Astrocyte (in vitro differentiated cells and primary cell): ENCODE measurements at regions not wholly inside any gene's neighbourhood (a gene's known extent, or its start where the extent isn't known, plus 50 kb on each side); places are given as distances from the start of the nearest gene placed in this dataset.
"Not testable (repeated sequence)": the region's sequence is repeated elsewhere in the genome, so short reads cannot be mapped to it uniquely, and the experiment has no call there.

ENCODE experiments used
- DNase-seq: peaks from one replicate; pipeline ENCODE4 v3.0.0-alpha.2; 2010; ENCODE audit warnings: low read depth
- FAIRE-seq: peaks from 2 replicates; lab custom pipeline; 2011; peaks lifted over from hg19 to GRCh38; lab: Jason Lieb, UNC
- H2AFZ ChIP-seq: 2 replicates; pipeline ENCODE4 v1.6.0; 2012; ENCODE audit warnings: low read depth, low read length, inconsistent platforms
- H3K27ac ChIP-seq: 2 replicates; pipeline ENCODE4 v1.5.1; 2011; ENCODE audit warnings: low read depth, low read length, inconsistent platforms
- H3K27me3 ChIP-seq: 2 replicates; pipeline ENCODE4 v1.6.0; 2011; ENCODE audit warnings: low read length, inconsistent platforms; ENCODE audit not compliant: insufficient read depth
- H3K36me3 ChIP-seq: 2 replicates; pipeline ENCODE4 v1.5.1; 2011; ENCODE audit warnings: low read length, inconsistent platforms; ENCODE audit not compliant: insufficient read depth
- H3K4me1 ChIP-seq: 2 replicates; pipeline ENCODE4 v1.5.1; 2011; ENCODE audit warnings: low read length, inconsistent platforms; ENCODE audit not compliant: insufficient read depth
- H3K4me2 ChIP-seq: 2 replicates; pipeline ENCODE4 v1.6.0; 2012; ENCODE audit warnings: low read length, inconsistent platforms
- H3K4me3 ChIP-seq: 2 replicates; pipeline ENCODE4 v1.5.1; 2011; ENCODE audit warnings: low read depth, mild to moderate bottlenecking, low read length, inconsistent platforms; ENCODE audit not compliant: insufficient read depth
- H3K79me2 ChIP-seq: 2 replicates; pipeline ENCODE4 v1.6.0; 2012; ENCODE audit warnings: mild to moderate bottlenecking, low read length, inconsistent platforms; ENCODE audit not compliant: insufficient read depth
- H3K9ac ChIP-seq: 2 replicates; pipeline ENCODE4 v1.6.0; 2012; ENCODE audit warnings: mild to moderate bottlenecking, low read length, inconsistent platforms
- H3K9me3 ChIP-seq: 2 replicates; pipeline ENCODE4 v1.5.1; 2012; ENCODE audit warnings: low read depth, mild to moderate bottlenecking, low read length, inconsistent platforms; ENCODE audit not compliant: insufficient read depth
- H4K20me1 ChIP-seq: 2 replicates; pipeline ENCODE4 v1.6.0; 2012; ENCODE audit warnings: low read length, inconsistent platforms; ENCODE audit not compliant: insufficient read depth
- H3K27ac Mint-ChIP-seq: one replicate; pipeline ENCODE4 v1.8.0; 2021; ENCODE audit warnings: mild to moderate bottlenecking, mixed read lengths; ENCODE audit not compliant: unreplicated experiment
- H3K27me3 Mint-ChIP-seq: one replicate; pipeline ENCODE4 v1.8.0; 2021; ENCODE audit warnings: low read depth, mixed read lengths; ENCODE audit not compliant: unreplicated experiment
- H3K36me3 Mint-ChIP-seq: one replicate; pipeline ENCODE4 v1.8.0; 2021; ENCODE audit warnings: low read depth, mixed read lengths; ENCODE audit not compliant: unreplicated experiment
- H3K4me1 Mint-ChIP-seq: one replicate; pipeline ENCODE4 v1.8.0; 2021; ENCODE audit warnings: low read depth, mixed read lengths; ENCODE audit not compliant: unreplicated experiment
- H3K4me3 Mint-ChIP-seq: one replicate; pipeline ENCODE4 v1.8.0; 2021; ENCODE audit warnings: mild to moderate bottlenecking, moderate library complexity, mixed read lengths; ENCODE audit not compliant: unreplicated experiment
- H3K9me3 Mint-ChIP-seq: one replicate; pipeline ENCODE4 v1.8.0; 2021; ENCODE audit warnings: mild to moderate bottlenecking, mixed read lengths; ENCODE audit not compliant: unreplicated experiment
- CTCF ChIP-seq: IDR thresholded peaks from 2 replicates; pipeline ENCODE4 v1.5.1; 2011; ENCODE audit warnings: low read depth, mild to moderate bottlenecking, inconsistent platforms, low read length, moderate library complexity; ENCODE audit not compliant: insufficient read depth
- EZH2 ChIP-seq: IDR thresholded peaks from 2 replicates; pipeline ENCODE4 v1.6.1; 2012; ENCODE audit warnings: mild to moderate bottlenecking, low read length, inconsistent platforms; ENCODE audit not compliant: insufficient read depth

GRCh38 chr3:98705212-98705611 lies 57.9 kb upstream of the ST3GAL6 start:
- Mint-ChIP-seq H3K36me3 (no peaks in the 10 kb centered on the region), H3K9me3 (no peaks in the 10 kb centered on the region), H3K4me3 (no peak overlapping the region), H3K27me3 (no peaks in the 10 kb centered on the region), H3K4me1 (no peaks in the 10 kb centered on the region), H3K27ac (no peak overlapping the region)
- H3K4me3 ChIP-seq: no peak overlapping the region
- H3K9me3 ChIP-seq: no peaks in the 10 kb centered on the region
- H3K4me1 ChIP-seq: no peaks in the 10 kb centered on the region
- no peak overlapping the region for H3K4me2 ChIP-seq
- no peak overlapping the region for H3K27ac ChIP-seq
- no peaks in the 10 kb centered on the region for H3K79me2 ChIP-seq
- DNase-seq: no peak
- TF ChIP-seq CTCF: no peak
- TF ChIP-seq EZH2: no peak
- no peak overlapping the region for H2AFZ ChIP-seq
- H3K27me3 ChIP-seq: no peaks in the 10 kb centered on the region
- no peak overlapping the region for H3K9ac ChIP-seq
- H3K36me3 ChIP-seq: no peaks in the 10 kb centered on the region
- FAIRE-seq: no peak
- H4K20me1 ChIP-seq: no peaks in the 10 kb centered on the region

- no peaks in the 10 kb centered on the region for H3K27me3 Mint-ChIP-seq
- no peak overlapping the region for H3K9ac ChIP-seq
- H3K9me3 Mint-ChIP-seq: no peaks in the 10 kb centered on the region
- TF ChIP-seq EZH2 (no peak), CTCF (no peak)
- no peak overlapping the region for H3K4me3 Mint-ChIP-seq
- no peak for FAIRE-seq
- H3K9me3 ChIP-seq: no peaks in the 10 kb centered on the region
- no peak overlapping the region for H2AFZ ChIP-seq
- H3K27ac Mint-ChIP-seq: no peak overlapping the region
- H3K27me3 ChIP-seq: no peaks in the 10 kb centered on the region
- no peaks in the 10 kb centered on the region for H3K4me1 Mint-ChIP-seq
- no peak overlapping the region for H3K4me2 ChIP-seq
- no peaks in the 10 kb centered on the region for H3K4me1 ChIP-seq
- no peaks in the 10 kb centered on the region for H3K36me3 ChIP-seq
- H3K79me2 ChIP-seq: no peaks in the 10 kb centered on the region
- no peaks in the 10 kb centered on the region for H3K36me3 Mint-ChIP-seq
- no peak overlapping the region for H3K27ac ChIP-seq
- no peak overlapping the region for H3K4me3 ChIP-seq
- DNase-seq: no peak
- H4K20me1 ChIP-seq: no peaks in the 10 kb centered on the region
Measured at GRCh38 chr3:98705694-98706093, 57.4 kb upstream of the ST3GAL6 start.

GRCh38 chr3:98708681-98709080 lies 54.5 kb upstream of the ST3GAL6 start:
- not testable (repeated sequence) for H3K4me2 ChIP-seq, H3K79me2 ChIP-seq, H4K20me1 ChIP-seq, H3K27ac ChIP-seq, DNase-seq, H3K27ac Mint-ChIP-seq, FAIRE-seq, H3K9me3 Mint-ChIP-seq, H3K36me3 Mint-ChIP-seq, H3K4me1 Mint-ChIP-seq, H2AFZ ChIP-seq, H3K27me3 Mint-ChIP-seq, H3K9ac ChIP-seq, H3K9me3 ChIP-seq, H3K4me1 ChIP-seq, H3K36me3 ChIP-seq, H3K27me3 ChIP-seq, H3K4me3 ChIP-seq, H3K4me3 Mint-ChIP-seq
